H1 (cell line): ENCODE measurements at regions not wholly inside any gene's neighbourhood (a gene's known extent, or its start where the extent isn't known, plus 50 kb on each side); places are given as distances from the start of the nearest gene placed in this dataset.

Experiments
- CTCF ChIA-PET: fragments of 300-600 bp; sonication (Branson Sonifier 250); formaldehyde crosslinking; loops from one replicate; lab custom pipeline; 2021; ENCODE audit not compliant: partially characterized antibody; lab: Charles Lee
- POLR2A ChIA-PET: fragments of 300-600 bp; sonication (Branson Sonifier 250); formaldehyde crosslinking; loops from one replicate; lab custom pipeline; 2021; ENCODE audit warnings: inconsistent platforms; ENCODE audit not compliant: partially characterized antibody; lab: Charles Lee
- DNase-seq, 2 experiments: peaks; one replicate each; pipeline versions ENCODE4 v3.0.0 to v3.0.0-alpha.2; 2010 to 2022; ENCODE audit warnings: low spot score in 2 of 2, low read depth in 1 of 2, mixed read lengths in 1 of 2
- FAIRE-seq: peaks from 2 replicates; lab custom pipeline; 2011; peaks lifted over from hg19 to GRCh38; lab: Jason Lieb, UNC
- H2AFZ ChIP-seq: 2 replicates; pipeline ENCODE4 v1.8.1; 2012; ENCODE audit warnings: low read length, inconsistent platforms
- H2AK5ac ChIP-seq: 2 replicates; pipeline ENCODE4 v1.6.1; 2013; ENCODE audit warnings: low read depth, low read length
- H2BK120ac ChIP-seq: replicated peaks from 2 replicates; pipeline ENCODE3; 2013; ENCODE audit warnings: low read depth, low read length, inconsistent platforms
- H2BK12ac ChIP-seq: 2 replicates; pipeline ENCODE4 v1.6.1; 2013; ENCODE audit warnings: low read depth, low read length
- H2BK15ac ChIP-seq: 2 replicates; pipeline ENCODE4 v1.6.1; 2013; ENCODE audit warnings: low read length
- H2BK20ac ChIP-seq: 2 replicates; pipeline ENCODE4 v1.6.1; 2013; ENCODE audit warnings: low read length
- H2BK5ac ChIP-seq: 2 replicates; pipeline ENCODE4 v1.6.1; 2013; ENCODE audit warnings: low read depth, low read length
- H3K14ac ChIP-seq: 2 replicates; pipeline ENCODE4 v1.6.1; 2013; ENCODE audit warnings: inconsistent platforms; ENCODE audit not compliant: insufficient read length
- H3K18ac ChIP-seq: 2 replicates; pipeline ENCODE4 v1.6.1; 2013; ENCODE audit warnings: low read length; ENCODE audit errors: extremely low read depth
- H3K23ac ChIP-seq: 2 replicates; pipeline ENCODE4 v1.6.1; 2013; ENCODE audit warnings: inconsistent platforms; ENCODE audit not compliant: insufficient read length
- H3K23me2 ChIP-seq: 2 replicates; pipeline ENCODE4 v1.6.1; 2013; ENCODE audit warnings: low read depth, low read length
- H3K27ac ChIP-seq: 2 replicates; pipeline ENCODE4 v1.6.1; 2011; ENCODE audit warnings: low read depth, low read length, inconsistent platforms
- H3K27me3 ChIP-seq, 4 experiments: replicated peaks in 1 of 4; 1 replicate in 1 of 4; 2 replicates in 3 of 4; pipeline versions ENCODE4 v1.6.1 to v1.8.1; 2011 to 2013; ENCODE audit warnings: low read length in 3 of 4, mild to moderate bottlenecking in 3 of 4, inconsistent platforms in 2 of 4, mixed read lengths in 2 of 4, moderate library complexity in 1 of 4; ENCODE audit not compliant: control insufficient read depth in 3 of 4, insufficient read depth in 3 of 4; ENCODE audit errors: extremely low read depth in 1 of 4
- H3K36me3 ChIP-seq, 4 experiments: 2 replicates each; pipeline versions ENCODE4 v1.6.1 to v1.8.1; 2011 to 2013; ENCODE audit warnings: mild to moderate bottlenecking in 4 of 4, low read length in 3 of 4, moderate library complexity in 2 of 4, control low read depth in 1 of 4, inconsistent platforms in 1 of 4; ENCODE audit not compliant: insufficient read depth in 4 of 4, control insufficient read depth in 2 of 4
- H3K4ac ChIP-seq: replicated peaks from 2 replicates; pipeline ENCODE3; 2013; ENCODE audit warnings: low read length, low read depth, mixed read lengths, inconsistent platforms; ENCODE audit not compliant: insufficient read length
- H3K4me1 ChIP-seq, 4 experiments: replicated peaks in 1 of 4; 1 replicate in 1 of 4; 2 replicates in 3 of 4; pipeline versions ENCODE4 v1.6.1 to v1.8.1; 2011 to 2013; ENCODE audit warnings: low read length in 3 of 4, inconsistent platforms in 2 of 4, mixed read lengths in 1 of 4; ENCODE audit not compliant: insufficient read depth in 4 of 4, control insufficient read depth in 3 of 4
- H3K4me2 ChIP-seq, 2 experiments: 2 replicates each; pipeline versions ENCODE4 v1.6.1 to v1.8.1; 2011 to 2013; ENCODE audit warnings: low read depth in 2 of 2, low read length in 2 of 2, control low read depth in 1 of 2, inconsistent platforms in 1 of 2, mild to moderate bottlenecking in 1 of 2; ENCODE audit not compliant: insufficient read depth in 1 of 2
- H3K4me3 ChIP-seq, 4 experiments: fragments of 200-600, 300-600 bp in 1 of 4; sonication (generic), shearing (Covaris generic), sonication (Bioruptor Twin) in 1 of 4; 2 replicates each; pipeline versions ENCODE4 v1.5.1 to v1.8.1; 2011 to 2016; ENCODE audit warnings: low read length in 4 of 4, low read depth in 3 of 4, control low read depth in 2 of 4, inconsistent platforms in 2 of 4, mild to moderate bottlenecking in 2 of 4, mixed read lengths in 1 of 4, moderate library complexity in 1 of 4; ENCODE audit not compliant: insufficient read depth in 2 of 4; ENCODE audit errors: extremely low read depth in 1 of 4
- H3K56ac ChIP-seq: replicated peaks from 2 replicates; pipeline ENCODE3; 2013; ENCODE audit warnings: low read depth, mild to moderate bottlenecking, mixed read lengths, low read length, inconsistent platforms; ENCODE audit not compliant: insufficient read length
- H3K79me1 ChIP-seq: 2 replicates; pipeline ENCODE4 v1.6.1; 2013; ENCODE audit warnings: low read depth, low read length, control low read depth
- H3K79me2 ChIP-seq, 2 experiments: 2 replicates each; pipeline versions ENCODE4 v1.6.1 to v1.8.1; 2012 to 2013; ENCODE audit warnings: low read length in 2 of 2, mild to moderate bottlenecking in 2 of 2, inconsistent platforms in 1 of 2; ENCODE audit not compliant: insufficient read depth in 2 of 2, control insufficient read depth in 1 of 2
- H3K9ac ChIP-seq, 4 experiments: replicated peaks in 1 of 4; 1 replicate in 1 of 4; 2 replicates in 3 of 4; pipeline versions ENCODE4 v1.6.1 to v1.8.1; 2011 to 2013; ENCODE audit warnings: low read depth in 3 of 4, low read length in 3 of 4, control low read depth in 2 of 4, mild to moderate bottlenecking in 2 of 4, moderate library complexity in 2 of 4, inconsistent platforms in 1 of 4; ENCODE audit errors: extremely low read depth in 1 of 4
- H3K9me3 ChIP-seq, 2 experiments: 2 replicates each; pipeline versions ENCODE4 v1.6.1 to v1.8.1; 2012 to 2013; ENCODE audit warnings: mild to moderate bottlenecking in 2 of 2, moderate library complexity in 2 of 2, control low read depth in 1 of 2, inconsistent platforms in 1 of 2, low read depth in 1 of 2, low read length in 1 of 2, mixed read lengths in 1 of 2; ENCODE audit not compliant: insufficient read depth in 2 of 2
- H4K20me1 ChIP-seq, 2 experiments: replicated peaks in 1 of 2; 2 replicates each; pipeline versions ENCODE3 to v1.8.1; 2011 to 2013; ENCODE audit warnings: inconsistent platforms in 2 of 2, low read length in 2 of 2, mild to moderate bottlenecking in 1 of 2; ENCODE audit not compliant: insufficient read depth in 2 of 2, control insufficient read depth in 1 of 2
- H4K5ac ChIP-seq: 2 replicates; pipeline ENCODE4 v1.6.1; 2013; ENCODE audit warnings: low read length, low read depth, mixed read lengths, inconsistent platforms; ENCODE audit not compliant: insufficient read length
- H4K8ac ChIP-seq: 2 replicates; pipeline ENCODE4 v1.8.0; 2013; ENCODE audit warnings: mild to moderate bottlenecking, moderate library complexity, low read length, inconsistent platforms; ENCODE audit not compliant: insufficient read depth; ENCODE audit errors: extremely low read depth
- H4K91ac ChIP-seq: replicated peaks from 2 replicates; pipeline ENCODE3; 2013; ENCODE audit warnings: low read length, mixed read lengths, inconsistent platforms; ENCODE audit not compliant: insufficient read length
- CTBP2 ChIP-seq: IDR thresholded peaks from 2 replicates; pipeline ENCODE4 v1.7.0; 2011; ENCODE audit warnings: borderline replicate concordance, mild to moderate bottlenecking, moderate library complexity, mixed read lengths, low read length; ENCODE audit not compliant: insufficient read depth, insufficient read length
- HDAC2 ChIP-seq, 2 experiments: fragments of 300-600 bp in 1 of 2; sonication (generic) in 1 of 2; IDR thresholded peaks; 2 replicates each; pipeline ENCODE4 v1.6.1; 2011 to 2012; ENCODE audit warnings: low read depth in 2 of 2, low read length in 2 of 2, mild to moderate bottlenecking in 2 of 2, moderate library complexity in 2 of 2, borderline replicate concordance in 1 of 2, inconsistent platforms in 1 of 2
- MAFK ChIP-seq: IDR thresholded peaks from 2 replicates; pipeline ENCODE4 v1.6.1; 2012; ENCODE audit warnings: low read depth, mild to moderate bottlenecking, improper control_type of control experiment, low read length
- PHF8 ChIP-seq: fragments of 200-600 bp; sonication (generic); conservative IDR thresholded peaks from 2 replicates; pipeline ENCODE4 v1.7.1; 2012; ENCODE audit warnings: low read depth, mild to moderate bottlenecking, inconsistent platforms, low read length, moderate library complexity
- POLR2A ChIP-seq, 2 experiments: IDR thresholded peaks; 1 replicate in 1 of 2; 2 replicates in 1 of 2; pipeline ENCODE4 v1.6.1; 2011; ENCODE audit warnings: low read depth in 2 of 2, low read length in 2 of 2, mild to moderate bottlenecking in 2 of 2; ENCODE audit errors: control extremely low read depth in 1 of 2
- RBBP5 ChIP-seq: IDR thresholded peaks from 2 replicates; pipeline ENCODE4 v1.7.1; 2012; ENCODE audit warnings: low read depth, mild to moderate bottlenecking, inconsistent platforms, low read length, moderate library complexity, borderline replicate concordance
- SP1 ChIP-seq: IDR thresholded peaks from 2 replicates; pipeline ENCODE4 v1.6.1; 2011; ENCODE audit warnings: low read depth, low read length
- SUZ12 ChIP-seq: fragments of 200-600 bp; sonication (generic); IDR thresholded peaks from 2 replicates; pipeline ENCODE4 v1.6.1; 2012; ENCODE audit warnings: mild to moderate bottlenecking, inconsistent platforms, low read length, moderate library complexity, mixed read lengths
- TEAD4 ChIP-seq: IDR thresholded peaks from 2 replicates; pipeline ENCODE4 v1.6.1; 2012; ENCODE audit warnings: low read depth, low read length, inconsistent platforms, mixed read lengths
- WGBS, 2 experiments: shearing (Covaris generic) in 1 of 2; methylation state at CpG; one replicate each; pipeline versions ENCODE4 v1.1.6 to v1.1.7; 2013 to 2015; ENCODE audit warnings: low lambda C conversion rate in 2 of 2, mixed read lengths in 2 of 2, inconsistent platforms in 1 of 2, low coverage in 1 of 2, missing lambda C conversion rate in 1 of 2; ENCODE audit not compliant: insufficient replicate concordance in 2 of 2, insufficient coverage in 1 of 2, insufficient read length in 1 of 2; ENCODE audit errors: extremely low coverage in 1 of 2, missing lambda C conversion rate in 1 of 2; 5-methylcytosine and 5-hydroxymethylcytosine counted together

DNA sequence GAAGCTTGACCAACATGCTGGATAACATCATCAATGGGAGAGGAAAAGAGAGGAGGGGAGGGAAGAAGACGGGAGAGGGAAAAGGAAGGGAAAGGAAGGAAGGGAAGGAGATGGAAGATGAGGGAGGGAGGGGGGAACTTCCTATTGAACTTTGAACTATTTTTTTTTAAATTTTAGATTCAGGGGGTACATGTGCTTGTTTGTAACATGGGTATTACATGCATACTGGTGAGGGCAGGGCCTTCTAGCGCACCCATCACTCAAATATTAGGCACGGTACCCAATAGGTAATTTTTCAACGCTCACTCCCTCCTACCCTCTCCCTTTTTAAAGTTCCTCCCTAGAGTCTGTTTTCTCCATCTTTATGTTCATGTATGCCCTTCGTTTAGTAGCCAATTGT is 383.2 kb upstream of the XYLT1 start:
- Histone ChIP-seq H3K27ac (no peak overlapping the region), H2BK120ac (no peak overlapping the region), H3K56ac (no peak overlapping the region), H2BK5ac (no peak overlapping the region), H3K4ac (no peak overlapping the region), H4K8ac (no peak overlapping the region), H2AFZ (no peak overlapping the region), H3K79me2 (no peaks in the 10 kb centered on the region), H3K4me3 (no peak overlapping the region), H2BK20ac (no peak overlapping the region), H3K23ac (no peak overlapping the region), H4K91ac (no peak overlapping the region), H3K9ac (no peak overlapping the region), H3K14ac (no peak overlapping the region), H2AK5ac (no peak overlapping the region), H3K23me2 (no peaks in the 10 kb centered on the region), H3K79me1 (no peaks in the 10 kb centered on the region), H3K4me2 (no peak overlapping the region), H3K36me3 (no peaks in the 10 kb centered on the region), H4K5ac (no peak overlapping the region), H2BK15ac (no peak overlapping the region), H4K20me1 (no peaks in the 10 kb centered on the region), H3K4me1 (no peaks in the 10 kb centered on the region), H3K9me3 (no peaks in the 10 kb centered on the region), H3K27me3 (no peaks in the 10 kb centered on the region), H3K18ac (no peak overlapping the region), H2BK12ac (no peak overlapping the region)
- WGBS, 2 experiments = 94 to 100% methylated on average over 1 to 5 of the region's 5 CpGs
- DNase-seq (no peak), FAIRE-seq (no peak)
- CTCF ChIA-PET = no interaction called here
- POLR2A ChIA-PET = no interaction called here
- TF ChIP-seq SP1 (no peak), SUZ12 (no peak), CTBP2 (no peak), RBBP5 (no peak), HDAC2 (IDR thresholded peaks at IDR 0.05; ENCODE audit: borderline replicate concordance in 1 of 2, low read depth in 2 of 2, low read length in 2 of 2) (no peak), PHF8 (no peak), POLR2A (IDR thresholded peaks at IDR 0.05; ENCODE audit: control extremely low read depth in 1 of 2, low read depth in 2 of 2, low read length in 2 of 2) (no peak), TEAD4 (no peak), MAFK (no peak)
